ENCODE measurements at regions not wholly inside any gene's neighbourhood (a gene's known extent, or its start where the extent isn't known, plus 50 kb on each side); places are given as distances from the start of the nearest gene placed in this dataset.
"Not testable (repeated sequence)": the region's sequence is repeated elsewhere in the genome, so short reads cannot be mapped to it uniquely, and the experiment has no call there.

DNA sequence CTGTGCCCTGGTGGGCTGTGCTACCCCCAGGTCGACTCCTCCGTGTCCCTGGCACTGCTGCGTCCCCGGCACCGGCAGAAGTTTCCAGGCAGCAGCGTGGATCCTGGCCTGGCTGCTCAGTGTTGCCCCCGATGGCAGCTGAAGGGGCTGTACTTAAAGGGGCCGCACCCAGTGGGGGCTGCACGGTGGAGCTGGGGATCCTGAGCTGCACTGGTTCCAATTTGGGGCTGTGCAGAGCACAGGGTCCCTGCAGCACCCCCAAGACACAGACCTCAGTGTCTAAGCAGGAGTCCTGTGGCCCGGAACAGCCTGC, 253.8 kb downstream of the ANKRD30B start:
- H3K4me3 ChIP-seq, H3K27ac ChIP-seq: not testable (repeated sequence)

DNA sequence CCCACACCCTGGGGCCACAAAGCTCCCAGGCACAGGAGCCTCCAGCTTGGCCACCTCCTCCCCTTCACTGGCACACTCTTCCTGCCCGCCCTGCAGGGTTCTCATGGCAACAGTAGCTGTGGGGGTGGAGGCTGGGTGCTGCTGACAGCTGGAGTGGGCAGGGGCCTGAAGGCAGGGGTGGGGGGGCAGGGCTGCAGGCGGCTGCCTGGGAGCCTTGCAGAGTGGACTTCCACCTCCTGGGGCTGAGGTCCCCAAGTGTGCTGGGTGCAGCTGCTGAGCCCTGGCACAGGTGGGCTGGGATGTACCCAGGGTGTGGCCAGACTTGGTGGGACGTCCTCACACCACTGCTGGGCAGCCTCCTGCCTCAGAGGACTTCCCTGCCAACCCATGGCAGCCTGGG, 254.8 kb downstream of the ANKRD30B start:
- not testable (repeated sequence) for H3K27ac ChIP-seq, H3K4me3 ChIP-seq

DNA sequence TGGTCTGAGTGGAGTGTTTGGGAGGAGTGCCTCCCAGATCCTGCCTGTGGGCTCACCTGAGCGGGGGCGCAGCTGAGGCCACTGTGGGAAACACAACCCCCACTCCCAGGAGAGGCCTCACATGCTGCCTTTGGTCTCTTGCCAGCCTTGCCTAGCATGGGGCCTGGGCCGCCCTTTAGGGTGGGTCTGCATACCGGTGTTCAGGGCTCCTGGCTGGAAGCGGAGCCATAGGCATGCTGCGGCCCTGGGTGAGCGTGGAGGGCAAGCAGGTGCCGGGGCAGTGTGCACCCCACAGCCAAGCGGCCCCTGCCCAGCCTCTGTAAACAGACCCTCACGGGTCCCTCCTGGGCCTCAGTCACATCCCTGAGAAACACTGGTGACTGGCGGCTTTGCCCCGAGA, 255.3 kb downstream of the ANKRD30B start:
- not testable (repeated sequence) for H3K4me3 ChIP-seq, H3K27ac ChIP-seq

DNA sequence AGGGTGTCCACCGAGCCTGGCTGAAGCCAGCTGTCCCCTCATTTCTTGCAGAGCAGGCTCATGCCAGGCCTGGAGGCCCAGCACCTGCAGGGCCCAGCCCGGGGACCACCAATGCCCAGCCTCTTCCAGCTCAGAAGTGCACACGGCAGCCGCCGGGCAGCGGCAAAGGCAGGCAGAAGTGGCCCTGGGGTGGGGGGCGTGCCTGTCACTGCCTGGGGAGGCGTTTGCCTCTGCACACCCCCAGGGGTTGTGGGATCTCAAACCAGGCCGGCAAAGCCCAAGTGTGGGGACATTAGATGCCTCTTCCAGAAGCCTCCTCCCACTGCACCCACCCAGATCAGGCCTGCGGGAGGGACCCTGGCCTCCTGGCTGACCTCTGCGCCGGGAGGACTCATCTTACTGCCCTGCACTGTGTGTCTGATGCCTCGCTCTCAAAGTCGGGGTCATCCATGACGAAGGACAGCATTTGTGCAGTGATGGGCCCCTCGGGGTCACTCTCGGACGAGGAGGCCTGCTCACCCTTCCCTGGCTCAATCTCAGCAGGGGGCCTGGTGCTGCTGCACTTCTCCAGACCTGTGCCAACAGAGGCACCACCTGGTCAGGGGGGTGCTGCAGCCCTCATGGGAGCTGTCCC, 255.8 kb downstream of the ANKRD30B start:
- H3K4me3 ChIP-seq, H3K27ac ChIP-seq: not testable (repeated sequence)

GRCh38 chr18:15004270-15004973, 256.4 kb downstream of the ANKRD30B start:
- not testable (repeated sequence) for H3K4me3 ChIP-seq, H3K27ac ChIP-seq

DNA sequence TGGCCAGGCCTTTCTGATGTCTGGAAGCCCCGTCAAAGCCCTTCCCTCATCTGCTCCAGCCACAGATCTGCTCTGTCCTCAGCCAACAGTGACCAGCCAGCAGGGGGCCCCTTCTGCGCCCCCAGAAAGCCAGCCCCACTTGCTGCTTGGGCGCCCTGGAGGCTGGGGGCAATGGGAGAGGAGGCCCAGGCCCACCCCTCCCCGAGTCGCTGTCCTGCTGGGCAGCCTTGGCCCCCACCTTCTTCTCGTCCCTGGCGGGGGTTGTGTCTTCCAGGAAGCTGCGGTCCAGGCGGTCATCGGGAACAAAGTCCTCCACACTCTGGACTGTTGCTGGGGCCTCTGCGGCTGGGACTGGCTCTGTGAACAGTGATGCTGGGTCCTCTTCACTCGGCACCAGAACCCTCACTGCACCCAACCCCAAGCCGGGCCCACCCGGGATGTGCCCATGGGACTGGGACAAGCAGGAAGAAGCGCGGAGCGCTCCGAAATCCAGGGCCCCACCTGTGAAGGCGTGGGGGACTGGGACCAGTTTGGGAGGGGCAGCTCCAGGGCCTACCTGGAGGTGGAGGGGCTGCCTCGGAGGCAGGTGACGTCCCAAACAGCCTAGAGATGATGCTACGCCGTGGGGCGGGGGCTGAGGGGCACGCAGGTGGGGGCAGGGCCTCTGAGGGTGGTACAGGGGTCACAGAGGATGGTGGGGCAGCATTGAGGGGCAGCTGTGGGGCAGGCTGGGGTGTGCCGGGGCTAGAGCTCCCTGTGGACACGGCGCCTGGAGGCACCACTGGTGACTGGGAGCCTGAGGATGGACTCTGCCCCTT, 257.6 kb downstream of the ANKRD30B start:
- Histone ChIP-seq H3K27ac (no peak overlapping the region), H3K4me3 (no peak overlapping the region)

DNA sequence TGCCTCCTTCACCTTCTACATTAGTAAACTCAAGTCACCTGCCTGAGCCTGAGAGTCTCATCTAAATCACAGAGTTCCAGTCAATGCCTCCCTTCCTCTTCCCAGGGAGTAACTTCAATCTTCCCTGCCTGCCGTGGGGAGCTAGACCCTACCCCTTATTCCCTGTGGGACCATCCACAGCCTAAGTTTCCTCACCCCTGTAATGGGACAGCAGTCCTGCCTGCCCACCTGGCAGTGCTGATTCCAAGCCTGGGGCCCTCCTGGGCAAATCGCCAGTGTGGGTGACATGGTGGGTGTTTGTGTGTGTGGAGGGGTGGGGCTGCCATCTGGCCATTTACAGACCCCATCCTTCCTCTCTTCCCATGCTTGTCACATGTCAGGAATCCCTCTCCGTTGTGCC, 258.6 kb downstream of the ANKRD30B start:
- not testable (repeated sequence) for H3K27ac ChIP-seq, H3K4me3 ChIP-seq

- not testable (repeated sequence) for H3K4me3 ChIP-seq, H3K27ac ChIP-seq
These were observed 278.1 kb downstream of the ANKRD30B start for GRCh38 chr18:15026041-15026440.

DNA sequence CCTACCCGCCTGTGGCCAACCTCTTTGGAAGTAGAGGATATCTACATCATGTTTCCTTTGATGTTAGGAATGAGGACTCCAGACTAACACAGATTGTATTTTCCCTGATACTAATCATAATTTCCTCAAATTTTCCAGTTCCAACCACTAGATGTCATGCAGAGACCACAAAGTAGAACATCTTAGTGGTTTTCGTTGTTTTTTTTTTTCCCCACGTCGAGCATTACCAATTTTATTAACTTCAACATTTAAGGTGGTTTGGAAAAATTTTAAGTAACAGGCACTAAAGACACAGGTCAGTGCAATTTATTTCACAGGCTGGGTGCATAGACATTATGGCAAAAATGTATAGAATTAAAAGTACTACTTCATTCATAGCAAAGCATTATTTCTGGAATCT, 280.1 kb downstream of the ANKRD30B start:
- H3K4me3 ChIP-seq, H3K27ac ChIP-seq: not testable (repeated sequence)

DNA sequence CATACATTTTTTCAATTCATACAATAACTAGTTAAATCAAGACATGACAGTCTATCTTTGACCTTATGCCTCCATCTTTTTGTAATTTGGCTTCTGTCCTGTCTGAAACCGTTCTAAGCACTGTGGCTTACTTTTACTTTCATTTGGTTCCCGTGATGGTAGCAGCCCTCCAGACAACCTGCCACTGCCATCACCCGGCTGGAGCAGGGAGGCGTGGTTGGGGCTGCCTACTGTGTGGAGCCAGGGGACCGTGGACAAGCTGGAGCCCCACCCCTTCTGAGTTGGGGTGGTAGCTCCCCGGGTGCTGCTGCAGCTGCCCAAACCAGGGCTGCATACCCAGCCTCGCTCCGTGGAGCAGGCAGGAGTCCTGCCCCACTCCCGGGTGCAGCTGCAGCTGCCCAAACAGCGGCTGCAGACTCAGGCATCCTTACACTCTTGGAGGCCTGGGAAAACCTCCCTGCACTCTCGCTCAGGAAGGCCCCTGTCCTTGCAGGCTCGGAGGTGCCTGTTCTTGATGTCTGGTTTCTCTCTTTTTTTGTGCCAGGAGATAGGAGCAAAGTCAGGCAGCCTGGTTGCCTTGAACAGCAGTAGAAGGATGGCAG, 312.4 kb downstream of the ANKRD30B start:
- not testable (repeated sequence) for H3K27ac ChIP-seq, H3K4me3 ChIP-seq

- H3K4me3 ChIP-seq, H3K27ac ChIP-seq: not testable (repeated sequence)
These were observed 313.4 kb downstream of the ANKRD30B start for GRCh38 chr18:15061289-15061896.

GRCh38 chr18:15066434-15066833, 318.5 kb downstream of the ANKRD30B start:
- H3K27ac ChIP-seq: not testable (repeated sequence)

DNA sequence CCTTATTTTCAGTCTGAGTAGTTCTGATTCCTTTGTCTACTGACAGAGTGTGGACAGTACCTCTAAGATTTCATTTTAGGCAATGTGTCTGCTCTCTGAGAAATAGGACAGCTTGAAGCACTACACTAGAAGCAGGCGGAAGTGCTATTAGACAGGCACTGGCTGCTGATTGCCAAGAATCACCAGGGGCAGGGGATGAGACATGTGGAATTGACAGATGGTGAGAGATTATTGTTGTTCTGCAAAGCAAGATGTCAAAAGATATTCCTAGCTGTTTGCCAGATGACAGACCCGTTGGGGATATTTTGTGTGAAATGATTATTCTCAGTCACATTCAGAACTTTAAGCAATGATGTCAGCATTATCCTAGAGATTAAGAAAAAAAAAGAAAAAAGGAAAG, 323.3 kb downstream of the ANKRD30B start:
- not testable (repeated sequence) for H3K27ac ChIP-seq, H3K4me3 ChIP-seq

More at GRCh38 chr18:15066434-15066833, 318.5 kb downstream of the ANKRD30B start:
- not testable (repeated sequence) for H3K4me3 ChIP-seq

Measured in skin epidermis (tissue), 12 donors.